Choroid plexus epithelial cell (primary cell): ENCODE measurements at regions not wholly inside any gene's neighbourhood (a gene's known extent, or its start where the extent isn't known, plus 50 kb on each side); places are given as distances from the start of the nearest gene placed in this dataset.

Experiments used
- DNase-seq: peaks from one replicate; pipeline ENCODE4 v3.0.0-alpha.2; 2010; ENCODE audit warnings: low read depth
- H3K4me3 ChIP-seq: 2 replicates; pipeline ENCODE4 v1.5.1; 2011; ENCODE audit warnings: low read depth, mild to moderate bottlenecking, control low read depth, low read length, moderate library complexity
- TF ChIP-seq, protein P1 (sequence below): conservative IDR thresholded peaks from 2 replicates; pipeline ENCODE4 v1.5.1; 2011; ENCODE audit warnings: low read depth, mild to moderate bottlenecking, control low read depth, inconsistent platforms, low read length, moderate library complexity

GRCh38 chr6:99736302-99736701 lies 129.7 kb downstream of the PRDM13 start:
- no peak for DNase-seq
- TF ChIP-seq, protein P1, sequence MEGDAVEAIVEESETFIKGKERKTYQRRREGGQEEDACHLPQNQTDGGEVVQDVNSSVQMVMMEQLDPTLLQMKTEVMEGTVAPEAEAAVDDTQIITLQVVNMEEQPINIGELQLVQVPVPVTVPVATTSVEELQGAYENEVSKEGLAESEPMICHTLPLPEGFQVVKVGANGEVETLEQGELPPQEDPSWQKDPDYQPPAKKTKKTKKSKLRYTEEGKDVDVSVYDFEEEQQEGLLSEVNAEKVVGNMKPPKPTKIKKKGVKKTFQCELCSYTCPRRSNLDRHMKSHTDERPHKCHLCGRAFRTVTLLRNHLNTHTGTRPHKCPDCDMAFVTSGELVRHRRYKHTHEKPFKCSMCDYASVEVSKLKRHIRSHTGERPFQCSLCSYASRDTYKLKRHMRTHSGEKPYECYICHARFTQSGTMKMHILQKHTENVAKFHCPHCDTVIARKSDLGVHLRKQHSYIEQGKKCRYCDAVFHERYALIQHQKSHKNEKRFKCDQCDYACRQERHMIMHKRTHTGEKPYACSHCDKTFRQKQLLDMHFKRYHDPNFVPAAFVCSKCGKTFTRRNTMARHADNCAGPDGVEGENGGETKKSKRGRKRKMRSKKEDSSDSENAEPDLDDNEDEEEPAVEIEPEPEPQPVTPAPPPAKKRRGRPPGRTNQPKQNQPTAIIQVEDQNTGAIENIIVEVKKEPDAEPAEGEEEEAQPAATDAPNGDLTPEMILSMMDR, result no peak
- H3K4me3 ChIP-seq, result no peak overlapping the region

- TF ChIP-seq, protein P1, result no peak
- no peak overlapping the region for H3K4me3 ChIP-seq
- no peak for DNase-seq
These were observed 132.9 kb downstream of the PRDM13 start for GRCh38 chr6:99739526-99739925.

GRCh38 chr6:99741092-99741491 lies 134.5 kb downstream of the PRDM13 start:
- no peak overlapping the region for H3K4me3 ChIP-seq

DNA sequence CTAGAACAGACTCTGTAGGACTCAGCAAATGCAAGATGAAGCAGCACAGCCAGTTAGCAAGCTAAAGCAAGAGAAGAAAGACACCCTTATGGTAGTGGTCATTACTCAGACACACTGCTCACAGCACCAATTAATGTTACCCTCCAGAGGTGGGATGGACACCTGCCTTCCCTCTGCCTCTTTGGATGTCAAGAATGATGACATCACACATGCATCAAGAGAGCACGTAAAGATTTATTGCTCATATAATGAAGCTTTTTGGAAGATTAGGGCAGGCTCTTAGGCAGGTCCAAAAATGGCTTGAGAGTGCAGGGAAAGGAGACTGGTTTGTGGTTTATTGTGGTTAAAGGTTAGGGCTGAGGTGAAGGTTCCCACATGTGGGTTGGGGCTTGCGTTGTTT lies 137.0 kb downstream of the PRDM13 start:
- TF ChIP-seq, protein P1, result no peak
- H3K4me3 ChIP-seq, result no peak overlapping the region
- DNase-seq, result no peak

More at GRCh38 chr6:99741092-99741491, 134.5 kb downstream of the PRDM13 start:
- no peak for DNase-seq
- TF ChIP-seq, protein P1, result no peak

- H3K4me3 ChIP-seq, result no peak overlapping the region
- TF ChIP-seq, protein P1, result no peak
- DNase-seq, result peak; percentile 37
These were observed 139.0 kb downstream of the PRDM13 start for GRCh38 chr6:99745651-99746050.

DNA sequence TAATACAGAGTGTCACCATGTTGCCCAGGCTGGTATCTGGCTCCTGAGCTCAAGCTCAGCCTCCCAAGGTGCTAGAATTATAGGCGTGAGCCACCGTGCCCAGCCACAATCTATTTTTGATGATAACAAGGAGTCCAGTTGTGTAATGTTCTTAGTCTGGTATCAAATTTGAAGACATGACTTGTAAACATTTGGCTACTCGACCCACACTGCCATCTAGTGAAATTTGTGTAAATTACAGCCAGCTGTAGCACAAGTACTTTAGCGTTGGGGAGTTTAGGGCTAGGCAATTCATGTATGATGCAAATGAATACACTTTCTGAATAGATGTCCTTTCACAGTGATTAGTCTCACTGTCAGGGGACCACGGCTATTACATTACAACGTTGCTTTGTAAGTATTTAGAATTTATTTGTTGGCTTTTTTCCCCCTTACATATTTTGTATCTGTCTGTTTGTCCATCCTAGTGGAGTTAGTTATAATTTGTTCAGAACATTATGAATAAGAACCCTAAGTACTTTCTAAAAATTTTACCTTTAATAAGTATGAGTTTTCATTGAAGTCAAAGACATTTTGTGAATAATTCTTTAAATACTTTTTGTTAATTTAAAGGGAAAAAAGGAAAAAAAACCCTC lies 139.7 kb downstream of the PRDM13 start:
- TF ChIP-seq, protein P1, result peak; percentile 79
- H3K4me3 ChIP-seq, result no peak overlapping the region
- DNase-seq, result peak; percentile 90

DNA sequence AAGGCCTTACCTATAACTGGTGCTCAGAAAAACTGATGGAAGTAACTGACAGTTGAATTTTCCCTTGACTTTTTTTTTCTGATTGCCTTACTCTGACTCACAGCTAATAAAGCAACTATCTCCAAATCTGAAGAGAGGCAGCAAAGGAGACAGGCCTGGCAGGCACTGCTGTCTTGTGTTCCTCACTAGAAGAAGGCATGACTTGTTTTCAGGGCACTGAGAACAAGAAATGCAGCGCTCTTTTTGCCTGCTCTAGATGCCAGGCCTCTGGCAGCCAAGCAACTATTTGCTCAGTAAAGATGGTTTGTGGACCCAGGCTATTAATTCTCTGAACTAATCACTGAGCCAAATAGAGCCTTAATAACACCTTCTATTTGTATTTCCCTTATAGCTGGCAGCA lies 155.1 kb downstream of the PRDM13 start:
- no peak overlapping the region for H3K4me3 ChIP-seq
- no peak for DNase-seq
- TF ChIP-seq, protein P1, result no peak
